Neural crest cell (in vitro differentiated cells): ENCODE measurements at regions not wholly inside any gene's neighbourhood (a gene's known extent, or its start where the extent isn't known, plus 50 kb on each side); places are given as distances from the start of the nearest gene placed in this dataset.
"Not testable (repeated sequence)": the region's sequence is repeated elsewhere in the genome, so short reads cannot be mapped to it uniquely, and the experiment has no call there.

Experiments
- DNase-seq: peaks from one replicate; pipeline ENCODE4 v3.0.0; 2021; ENCODE audit warnings: low read depth, mixed read lengths, low spot score
- H3K27ac Mint-ChIP-seq: one replicate; pipeline ENCODE4 v1.8.0; 2021; ENCODE audit warnings: mild to moderate bottlenecking, mixed read lengths; ENCODE audit not compliant: unreplicated experiment
- H3K27me3 Mint-ChIP-seq: 2 replicates; pipeline ENCODE4 v1.8.0; 2021; ENCODE audit warnings: low read depth, mild to moderate bottlenecking, mixed read lengths
- H3K36me3 Mint-ChIP-seq: 2 replicates; pipeline ENCODE4 v1.8.0; 2021; ENCODE audit warnings: low read depth, mild to moderate bottlenecking, mixed read lengths
- H3K4me1 Mint-ChIP-seq: 2 replicates; pipeline ENCODE4 v1.8.0; 2021; ENCODE audit warnings: mixed read lengths
- H3K4me3 Mint-ChIP-seq: one replicate; pipeline ENCODE4 v1.8.0; 2021; ENCODE audit warnings: mild to moderate bottlenecking, mixed read lengths
- H3K9me3 Mint-ChIP-seq: 2 replicates; pipeline ENCODE4 v1.8.0; 2021; ENCODE audit warnings: mixed read lengths
- CTCF ChIP-seq: fragments of 200-600 bp; sonication (generic); conservative IDR thresholded peaks from 2 replicates; pipeline ENCODE4 v1.5.0; 2021; ENCODE audit warnings: antibody characterized with exemption, mild to moderate bottlenecking

DNA sequence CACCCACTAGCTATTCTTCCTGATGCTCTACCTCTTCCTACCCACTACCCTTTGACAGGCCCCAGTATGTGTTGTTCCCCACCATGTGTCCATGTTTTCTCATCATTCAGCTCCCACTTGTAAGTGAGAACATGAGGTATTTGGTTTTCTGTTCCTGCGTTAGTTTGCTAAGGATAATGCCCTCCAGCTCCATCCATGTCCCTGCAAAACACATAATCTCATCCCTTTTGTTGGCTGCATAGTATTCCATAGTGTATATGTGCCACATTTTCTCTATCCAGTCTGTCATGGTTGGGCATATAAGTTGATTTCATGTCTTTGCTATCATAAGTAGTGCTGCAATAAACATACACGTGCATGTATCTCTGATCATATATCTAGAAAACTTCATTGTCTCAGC, 218.3 kb upstream of the STXBP5 start:
- TF ChIP-seq CTCF = no peak
- H3K4me3 Mint-ChIP-seq = no peak overlapping the region
- H3K27me3 Mint-ChIP-seq = no peaks in the 10 kb centered on the region
- H3K36me3 Mint-ChIP-seq = no peaks in the 10 kb centered on the region
- H3K27ac Mint-ChIP-seq = no peak overlapping the region
- DNase-seq = no peak
- H3K4me1 Mint-ChIP-seq = peaks cover 4% of the 10 kb centered on the region
- peaks cover 6% of the 10 kb centered on the region for H3K9me3 Mint-ChIP-seq

GRCh38 chr6:146987938-146988337, 216.3 kb upstream of the STXBP5 start:
- H3K27me3 Mint-ChIP-seq, H3K9me3 Mint-ChIP-seq, H3K4me1 Mint-ChIP-seq, H3K27ac Mint-ChIP-seq, H3K4me3 Mint-ChIP-seq, DNase-seq, H3K36me3 Mint-ChIP-seq: not testable (repeated sequence)

- no peak for TF ChIP-seq CTCF
- H3K4me3 Mint-ChIP-seq = no peak overlapping the region
- peaks cover 6% of the 10 kb centered on the region for H3K9me3 Mint-ChIP-seq
- H3K36me3 Mint-ChIP-seq = no peaks in the 10 kb centered on the region
- DNase-seq = no peak
- H3K27me3 Mint-ChIP-seq = no peaks in the 10 kb centered on the region
- no peak overlapping the region for H3K27ac Mint-ChIP-seq
- no peaks in the 10 kb centered on the region for H3K4me1 Mint-ChIP-seq
Measured at GRCh38 chr6:146989860-146990259, 214.4 kb upstream of the STXBP5 start.

- Mint-ChIP-seq H3K4me3 (no peak overlapping the region), H3K36me3 (no peaks in the 10 kb centered on the region), H3K4me1 (no peaks in the 10 kb centered on the region), H3K27me3 (no peaks in the 10 kb centered on the region), H3K27ac (no peak overlapping the region), H3K9me3 (peaks cover 6% of the 10 kb centered on the region)
- no peak for DNase-seq
- no peak for TF ChIP-seq CTCF
Measured at GRCh38 chr6:146990284-146990683, 213.9 kb upstream of the STXBP5 start.

- no peak for TF ChIP-seq CTCF
- Mint-ChIP-seq H3K9me3 (peaks cover 4% of the 10 kb centered on the region), H3K4me1 (no peaks in the 10 kb centered on the region), H3K4me3 (no peak overlapping the region), H3K36me3 (no peaks in the 10 kb centered on the region), H3K27me3 (no peaks in the 10 kb centered on the region), H3K27ac (no peak overlapping the region)
- DNase-seq = no peak
Measured at GRCh38 chr6:146990821-146991798, 213.1 kb upstream of the STXBP5 start.

DNA sequence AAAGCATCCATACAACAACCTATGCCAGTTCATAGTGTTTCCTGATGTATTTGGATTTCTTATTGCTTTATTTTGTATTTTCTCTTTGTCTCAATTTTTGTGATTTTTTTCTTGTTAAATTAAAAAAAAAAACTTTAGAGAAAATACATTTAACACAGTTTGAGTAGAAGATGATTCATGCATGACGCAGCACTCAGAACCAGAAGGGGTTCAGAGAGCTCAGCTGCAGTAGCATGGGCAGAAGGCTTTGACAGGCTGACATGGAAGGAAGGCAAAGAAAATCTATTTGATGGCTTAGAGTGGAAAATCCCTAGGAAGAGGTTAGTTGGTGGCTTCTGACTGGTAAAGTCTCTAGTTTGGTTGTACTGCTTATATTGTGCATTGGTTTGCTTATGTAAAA, 207.2 kb upstream of the STXBP5 start:
- no peak overlapping the region for H3K27ac Mint-ChIP-seq

More for the DNA sequence above, 207.2 kb upstream of the STXBP5 start:
- Mint-ChIP-seq H3K4me3 (no peak overlapping the region), H3K27me3 (no peaks in the 10 kb centered on the region), H3K9me3 (no peaks in the 10 kb centered on the region), H3K36me3 (no peaks in the 10 kb centered on the region), H3K4me1 (peaks cover 8% of the 10 kb centered on the region)
- TF ChIP-seq CTCF = no peak
- DNase-seq = no peak
